LNCaP clone FGC (cell line): ENCODE measurements at regions not wholly inside any gene's neighbourhood (a gene's known extent, or its start where the extent isn't known, plus 50 kb on each side); places are given as distances from the start of the nearest gene placed in this dataset.

Source experiments
- DNase-seq: peaks from one replicate; pipeline ENCODE4 v3.0.0-alpha.2; 2011; ENCODE audit warnings: low read depth
- H3K4me3 ChIP-seq: 2 replicates; pipeline ENCODE4 v1.5.1; 2011; ENCODE audit warnings: mild to moderate bottlenecking, low read depth, low read length, control low read depth
- TF ChIP-seq, protein P1 (sequence below): IDR thresholded peaks from 2 replicates; pipeline ENCODE4 v1.5.1; 2012; ENCODE audit warnings: mild to moderate bottlenecking; ENCODE audit not compliant: control insufficient read depth, insufficient read depth; ENCODE audit errors: extremely low read depth

DNA sequence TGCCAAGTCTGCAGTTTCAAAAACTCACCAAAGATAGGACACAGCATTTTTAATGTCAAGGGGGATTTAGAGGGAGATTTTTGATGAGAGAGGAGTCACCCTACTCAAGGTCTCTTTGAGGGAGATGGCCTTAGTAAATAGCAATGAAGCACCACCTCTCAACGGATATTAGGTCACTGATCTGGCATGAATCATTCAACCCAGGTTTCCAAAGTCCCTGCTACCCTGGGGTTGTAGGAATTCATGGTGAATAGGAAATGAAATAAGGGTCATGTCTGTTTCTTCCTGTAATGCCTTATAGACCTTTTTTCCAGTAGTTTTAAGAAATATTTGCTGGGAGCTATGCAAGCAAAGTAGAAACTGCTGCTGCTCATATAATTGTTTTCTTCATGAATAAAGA is 2154.9 kb downstream of the LRRC4C start:
- DNase-seq: no peak
- TF ChIP-seq, protein P1, sequence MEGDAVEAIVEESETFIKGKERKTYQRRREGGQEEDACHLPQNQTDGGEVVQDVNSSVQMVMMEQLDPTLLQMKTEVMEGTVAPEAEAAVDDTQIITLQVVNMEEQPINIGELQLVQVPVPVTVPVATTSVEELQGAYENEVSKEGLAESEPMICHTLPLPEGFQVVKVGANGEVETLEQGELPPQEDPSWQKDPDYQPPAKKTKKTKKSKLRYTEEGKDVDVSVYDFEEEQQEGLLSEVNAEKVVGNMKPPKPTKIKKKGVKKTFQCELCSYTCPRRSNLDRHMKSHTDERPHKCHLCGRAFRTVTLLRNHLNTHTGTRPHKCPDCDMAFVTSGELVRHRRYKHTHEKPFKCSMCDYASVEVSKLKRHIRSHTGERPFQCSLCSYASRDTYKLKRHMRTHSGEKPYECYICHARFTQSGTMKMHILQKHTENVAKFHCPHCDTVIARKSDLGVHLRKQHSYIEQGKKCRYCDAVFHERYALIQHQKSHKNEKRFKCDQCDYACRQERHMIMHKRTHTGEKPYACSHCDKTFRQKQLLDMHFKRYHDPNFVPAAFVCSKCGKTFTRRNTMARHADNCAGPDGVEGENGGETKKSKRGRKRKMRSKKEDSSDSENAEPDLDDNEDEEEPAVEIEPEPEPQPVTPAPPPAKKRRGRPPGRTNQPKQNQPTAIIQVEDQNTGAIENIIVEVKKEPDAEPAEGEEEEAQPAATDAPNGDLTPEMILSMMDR: no peak

DNA sequence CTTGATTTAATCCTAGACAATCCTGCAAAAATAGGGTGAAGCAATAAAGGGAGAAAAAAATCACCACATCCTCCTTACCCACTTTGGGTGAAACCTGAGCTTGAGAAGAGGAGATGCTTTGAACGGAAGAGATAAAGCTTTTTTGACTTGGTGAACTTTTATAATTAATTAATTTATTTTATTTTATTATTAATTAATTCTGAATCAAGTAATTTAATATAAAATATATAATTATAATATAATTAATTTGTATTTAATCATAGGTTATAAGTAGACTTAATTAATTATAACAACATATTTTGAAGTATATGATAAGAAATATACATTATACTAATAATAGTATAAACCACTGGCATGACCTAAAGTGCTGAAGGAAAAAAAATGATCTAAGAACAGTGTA is 2164.8 kb downstream of the LRRC4C start:
- no peak for DNase-seq
- TF ChIP-seq, protein P1: no peak

More for the DNA sequence above, 2154.9 kb downstream of the LRRC4C start:
- H3K4me3 ChIP-seq: no peak overlapping the region

DNA sequence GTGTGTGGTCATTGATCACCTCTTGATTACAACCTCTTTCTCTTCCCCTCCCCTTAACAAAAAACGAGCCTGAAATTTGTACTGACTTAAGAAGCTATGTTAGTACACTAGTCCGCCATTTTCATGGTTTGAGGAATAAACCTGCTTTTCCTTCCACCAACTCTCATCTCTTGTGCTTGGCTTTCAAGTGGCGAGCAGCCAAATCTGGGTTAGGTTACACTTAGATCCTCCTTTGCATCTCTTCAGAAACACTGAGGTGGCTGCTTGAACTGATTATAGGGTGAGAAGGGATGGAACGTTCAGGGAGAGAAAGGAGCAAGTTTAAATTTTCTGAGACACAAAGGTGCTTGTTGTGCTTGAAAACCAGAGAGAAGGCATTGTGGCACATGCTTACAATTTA is 2171.4 kb downstream of the LRRC4C start:
- H3K4me3 ChIP-seq: no peak overlapping the region
- TF ChIP-seq, protein P1: no peak
- DNase-seq: no peak

More for the DNA sequence above, 2164.8 kb downstream of the LRRC4C start:
- no peak overlapping the region for H3K4me3 ChIP-seq

DNA sequence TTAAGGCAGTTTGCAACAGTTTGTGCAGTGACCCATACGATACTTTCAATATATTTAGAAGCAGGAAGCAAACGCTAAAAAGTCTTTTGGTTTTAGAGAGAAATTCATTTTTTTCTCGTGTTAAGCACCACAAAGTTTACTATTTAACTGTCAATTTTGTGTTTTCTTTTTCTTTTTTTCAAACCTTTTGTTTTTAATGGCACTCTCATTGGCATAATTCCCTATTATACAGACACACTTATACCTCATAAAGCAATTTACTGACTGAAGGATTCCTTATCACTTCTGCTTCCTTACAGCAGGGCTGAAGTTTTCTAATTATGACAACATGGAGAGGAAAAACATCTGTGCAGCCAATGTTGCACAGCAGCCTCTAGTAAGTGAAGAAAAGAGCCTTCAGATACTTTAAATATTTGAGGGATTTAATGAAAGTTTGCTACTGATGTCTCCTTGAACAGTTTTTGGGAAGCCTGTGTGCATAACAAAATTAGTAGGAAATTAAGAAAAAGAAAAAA is 2191.2 kb downstream of the LRRC4C start:
- TF ChIP-seq, protein P1: no peak
- no peak for DNase-seq
- no peak overlapping the region for H3K4me3 ChIP-seq

DNA sequence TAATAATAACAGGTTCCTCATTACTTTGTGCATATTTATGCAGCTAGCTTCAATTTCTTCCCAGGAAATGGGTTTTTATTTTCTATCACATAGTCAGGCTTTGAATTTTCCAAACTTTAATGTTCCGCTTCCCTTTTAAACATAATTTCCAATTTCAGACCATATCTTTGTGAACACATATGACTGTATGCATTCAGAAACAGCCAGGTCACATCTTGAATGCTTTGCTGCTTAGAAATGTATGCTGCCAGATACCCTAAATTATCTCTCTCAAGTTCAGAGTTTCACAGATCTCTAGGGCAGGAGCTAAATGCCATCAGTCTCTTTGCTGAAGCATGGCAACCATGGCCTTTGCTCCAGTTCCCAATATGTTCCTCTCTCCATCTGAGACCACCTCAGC is 2203.8 kb downstream of the LRRC4C start:
- no peak for DNase-seq
- no peak overlapping the region for H3K4me3 ChIP-seq
- TF ChIP-seq, protein P1: no peak

DNA sequence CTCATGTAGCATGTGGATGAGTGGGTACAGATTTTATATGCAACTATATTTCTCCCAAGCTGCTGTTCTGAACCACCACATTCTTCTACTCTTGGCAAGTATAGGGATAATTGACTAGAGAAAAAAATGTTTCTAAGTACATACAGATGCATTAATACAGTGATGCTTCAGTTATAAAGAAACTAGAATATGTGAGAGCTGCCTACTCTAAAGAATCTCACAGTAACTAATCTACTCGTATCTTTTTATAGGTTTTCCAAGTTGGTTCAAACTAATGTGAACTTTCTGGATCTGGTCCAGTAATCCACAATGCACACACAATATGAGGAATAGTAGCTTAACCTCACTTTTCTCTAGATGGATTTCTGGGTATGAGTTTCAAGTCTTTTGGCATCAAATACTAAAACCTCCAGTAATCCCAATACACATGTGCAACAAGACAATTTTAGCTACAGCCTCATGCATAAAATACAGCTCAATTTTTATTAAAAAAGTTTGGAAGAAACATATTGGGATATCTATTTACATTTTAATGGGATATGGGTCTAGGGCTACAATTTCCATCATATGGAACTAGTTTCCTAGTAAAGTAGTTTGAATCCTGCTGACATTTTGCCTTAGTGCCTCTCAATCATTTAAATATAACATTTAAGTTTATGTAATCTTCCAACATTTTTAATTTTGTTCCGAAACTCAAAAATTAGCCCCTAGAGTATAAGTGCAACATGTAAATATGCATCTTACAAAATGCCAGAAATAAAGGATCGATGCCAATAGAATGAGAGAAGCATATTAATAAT is 2209.7 kb downstream of the LRRC4C start:
- H3K4me3 ChIP-seq: no peak overlapping the region
- TF ChIP-seq, protein P1: no peak
- no peak for DNase-seq
